ENCODE measurements at regions not wholly inside any gene's neighbourhood (a gene's known extent, or its start where the extent isn't known, plus 50 kb on each side); places are given as distances from the start of the nearest gene placed in this dataset.

- TF ChIP-seq PPARA (CRISPR knock-in tag; IDR thresholded peaks at IDR 0.05; ENCODE audit: borderline replicate concordance) (no peak), PATZ1 (CRISPR knock-in tag; IDR thresholded peaks at IDR 0.05; ENCODE audit: borderline replicate concordance) (no peak), ZFP3 (CRISPR knock-in tag; IDR thresholded peaks at IDR 0.05) (no peak), TCF4 (CRISPR knock-in tag; IDR thresholded peaks at IDR 0.05; ENCODE audit: borderline replicate concordance) (no peak), ARNTL (CRISPR knock-in tag; IDR thresholded peaks at IDR 0.05; ENCODE audit: borderline replicate concordance, low read depth) (no peak), ZNF70 (CRISPR knock-in tag; IDR thresholded peaks at IDR 0.05) (no peak), RARB (CRISPR knock-in tag; IDR thresholded peaks at IDR 0.05) (no peak), TSHZ2 (CRISPR knock-in tag; IDR thresholded peaks at IDR 0.05) (no peak), BACH2 (CRISPR knock-in tag; IDR thresholded peaks at IDR 0.05; ENCODE audit: borderline replicate concordance) (no peak), ISL1 (CRISPR knock-in tag; IDR thresholded peaks at IDR 0.05) (no peak), ZNF565 (CRISPR knock-in tag; conservative IDR thresholded peaks at IDR 0.05; ENCODE audit: low read depth) (no peak), ZC3H10 (CRISPR knock-in tag; IDR thresholded peaks at IDR 0.05) (no peak)
- TF ChIP-seq, protein P1, sequence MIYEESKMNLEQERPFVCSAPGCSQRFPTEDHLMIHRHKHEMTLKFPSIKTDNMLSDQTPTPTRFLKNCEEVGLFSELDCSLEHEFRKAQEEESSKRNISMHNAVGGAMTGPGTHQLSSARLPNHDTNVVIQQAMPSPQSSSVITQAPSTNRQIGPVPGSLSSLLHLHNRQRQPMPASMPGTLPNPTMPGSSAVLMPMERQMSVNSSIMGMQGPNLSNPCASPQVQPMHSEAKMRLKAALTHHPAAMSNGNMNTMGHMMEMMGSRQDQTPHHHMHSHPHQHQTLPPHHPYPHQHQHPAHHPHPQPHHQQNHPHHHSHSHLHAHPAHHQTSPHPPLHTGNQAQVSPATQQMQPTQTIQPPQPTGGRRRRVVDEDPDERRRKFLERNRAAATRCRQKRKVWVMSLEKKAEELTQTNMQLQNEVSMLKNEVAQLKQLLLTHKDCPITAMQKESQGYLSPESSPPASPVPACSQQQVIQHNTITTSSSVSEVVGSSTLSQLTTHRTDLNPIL (CRISPR knock-in tag; IDR thresholded peaks at IDR 0.05; ENCODE audit: low read depth) = no peak
These were observed 386.6 kb upstream of the NFIA start for GRCh38 chr1:60695716-60696171.
